HG03175 (cell line): ENCODE measurements at regions not wholly inside any gene's neighbourhood (a gene's known extent, or its start where the extent isn't known, plus 50 kb on each side); places are given as distances from the start of the nearest gene placed in this dataset.
"Not testable (repeated sequence)": the region's sequence is repeated elsewhere in the genome, so short reads cannot be mapped to it uniquely, and the experiment has no call there.

ENCODE experiments used
- ATAC-seq: cut with Tn5 transposase; IDR thresholded peaks from one replicate; pipeline ENCODE4 v1.9.1; 2021; ENCODE audit warnings: mild to moderate bottlenecking, moderate library complexity; ENCODE audit not compliant: unreplicated experiment

DNA sequence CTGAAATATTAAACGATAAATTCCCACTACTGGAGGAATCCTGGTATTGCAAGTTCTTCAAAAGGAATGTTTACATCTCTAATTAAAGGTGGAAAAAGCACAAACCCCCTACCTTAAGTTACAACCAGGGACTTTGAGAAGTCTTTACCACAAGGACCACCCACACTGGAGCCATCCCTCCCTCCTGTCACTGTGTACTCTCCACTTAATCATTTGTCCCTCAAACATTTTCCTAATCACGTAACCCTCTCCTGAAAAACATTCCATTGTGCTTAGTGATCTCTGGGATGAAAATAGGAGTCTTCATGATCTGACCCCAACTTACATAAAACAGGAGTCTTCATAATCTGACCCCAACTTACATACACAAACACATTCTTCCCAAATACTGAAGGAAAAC, 85.7 kb downstream of the SUCLG1 start:
- ATAC-seq: no peak

DNA sequence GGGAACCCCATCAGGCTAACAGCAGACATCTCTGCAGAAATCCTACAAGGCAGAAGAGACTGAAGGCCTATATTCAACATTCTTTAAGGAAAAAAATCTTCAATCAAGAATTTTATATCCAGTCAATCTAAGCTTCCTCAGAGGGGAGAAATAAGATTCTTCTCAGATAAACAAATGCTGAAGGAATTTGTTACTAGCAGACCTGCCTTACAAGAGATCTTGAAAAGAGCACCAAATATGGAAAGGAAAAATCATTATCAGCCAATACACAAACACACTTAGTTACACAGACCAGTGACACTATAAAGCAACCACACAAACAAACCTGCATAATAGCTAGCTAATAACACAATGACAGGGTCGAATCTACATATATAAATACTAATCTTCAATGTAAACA, 96.5 kb downstream of the SUCLG1 start:
- no peak for ATAC-seq

DNA sequence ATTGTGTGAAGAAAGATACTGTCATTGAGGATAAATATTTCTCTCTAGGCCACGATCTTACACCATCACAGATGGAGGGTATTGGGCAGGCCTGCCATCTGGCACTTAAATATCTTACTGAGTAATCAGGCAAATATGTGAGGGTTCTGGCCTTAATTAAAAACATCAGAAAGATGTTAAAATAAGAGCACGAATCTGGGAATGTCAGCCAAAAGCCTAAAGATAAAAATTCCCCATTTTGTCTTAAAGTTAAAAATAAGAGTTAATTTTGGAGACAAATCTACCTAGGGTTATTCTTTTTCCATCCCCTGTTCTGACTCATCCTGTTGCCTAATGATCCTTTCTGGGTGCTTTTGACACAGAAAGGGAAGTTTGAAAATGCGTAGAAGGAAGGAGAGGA, 121.0 kb downstream of the SUCLG1 start:
- no peak for ATAC-seq

DNA sequence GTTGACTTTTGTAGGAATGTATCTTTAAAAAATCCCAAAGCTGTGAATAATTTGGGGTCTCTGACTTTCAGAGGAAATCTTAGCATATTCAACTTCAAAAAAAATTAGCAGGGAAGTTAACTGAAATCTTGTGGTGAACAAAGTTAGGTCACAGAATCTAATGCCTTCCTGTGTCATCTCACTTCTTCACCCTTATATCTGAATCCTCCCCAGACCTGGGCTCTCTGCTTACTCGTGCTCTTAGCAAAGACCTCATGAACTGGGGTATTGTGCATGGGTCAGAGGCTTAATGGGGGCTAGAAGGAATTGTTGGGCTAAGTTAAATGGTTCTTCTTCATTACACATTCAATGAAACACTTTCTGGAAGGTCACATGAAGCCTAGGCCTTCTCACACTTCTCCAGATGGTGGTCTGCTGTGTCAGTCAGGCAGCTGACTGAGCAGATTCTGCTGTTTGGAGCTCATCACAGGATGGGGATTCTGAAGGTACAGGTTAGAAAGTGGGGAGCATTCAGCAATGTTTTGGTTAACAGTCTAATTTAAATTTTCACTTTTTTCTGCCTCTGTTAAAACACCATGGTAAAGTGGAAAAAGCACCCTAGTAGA, 131.3 kb downstream of the SUCLG1 start:
- ATAC-seq: no peak

DNA sequence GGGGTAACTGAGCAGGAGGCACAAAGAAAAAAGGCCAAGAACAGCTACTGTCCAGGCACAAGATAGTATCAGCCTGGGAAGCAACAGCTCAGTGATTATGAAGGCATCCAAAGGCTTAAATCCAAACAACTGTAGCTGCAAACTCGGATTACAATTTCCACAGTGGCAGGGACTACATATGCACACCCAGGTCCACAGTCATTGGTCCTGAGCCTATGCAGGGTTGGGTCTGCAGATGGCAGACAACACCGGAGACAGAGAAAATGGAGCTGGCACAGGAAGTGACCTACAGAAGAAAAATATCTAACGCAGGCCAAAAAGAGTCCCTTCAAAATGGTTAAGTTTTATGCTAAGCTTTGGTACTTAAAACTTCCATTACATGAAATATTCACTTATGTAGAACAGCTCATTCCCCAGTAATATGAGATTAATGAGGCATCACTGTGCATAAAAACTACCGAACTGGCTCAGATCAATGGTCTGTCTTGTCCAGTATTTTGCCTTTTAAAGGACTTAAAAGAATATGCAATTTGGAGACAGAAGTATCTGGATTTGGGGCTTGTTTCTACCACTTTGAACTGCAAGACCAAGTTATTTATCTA, 132.1 kb downstream of the SUCLG1 start:
- ATAC-seq: no peak

DNA sequence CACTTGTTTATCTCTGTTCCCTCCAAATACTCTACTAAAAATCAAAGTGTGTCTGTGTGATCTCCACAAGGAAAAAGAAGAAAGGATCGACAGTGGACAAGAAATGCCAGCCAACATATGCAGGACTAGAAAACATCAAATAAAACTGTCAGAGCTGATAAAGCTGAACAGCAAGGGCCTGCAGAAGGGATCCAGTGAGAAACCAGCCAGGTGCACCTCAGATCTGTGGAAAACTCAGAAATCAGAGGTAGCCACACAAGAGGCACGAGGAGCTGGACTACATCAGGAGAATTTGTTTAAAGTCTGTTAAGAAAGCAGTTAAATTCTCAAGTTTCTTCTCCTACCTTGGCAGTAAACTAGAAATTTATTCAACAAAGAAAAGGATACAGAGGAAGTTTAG, 135.2 kb downstream of the SUCLG1 start:
- ATAC-seq: no peak

DNA sequence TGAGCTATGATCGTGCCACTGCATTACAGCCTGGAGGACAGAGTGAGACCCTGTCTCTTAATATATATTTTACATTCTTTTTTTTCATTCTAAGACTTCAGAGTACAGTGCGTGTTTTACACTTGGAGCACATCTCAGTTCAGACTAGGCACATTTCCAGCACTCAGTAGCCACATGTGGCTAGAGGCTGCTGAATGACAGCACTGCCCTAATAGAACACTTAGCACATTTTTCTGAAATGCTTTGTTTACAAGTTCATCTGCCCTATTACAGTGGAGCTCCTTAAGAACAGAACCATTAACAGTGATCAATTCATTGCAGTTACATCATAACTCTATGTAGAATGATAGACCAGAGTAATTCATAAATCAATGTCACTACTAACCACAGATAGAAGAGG, 138.1 kb downstream of the SUCLG1 start:
- ATAC-seq: no peak

DNA sequence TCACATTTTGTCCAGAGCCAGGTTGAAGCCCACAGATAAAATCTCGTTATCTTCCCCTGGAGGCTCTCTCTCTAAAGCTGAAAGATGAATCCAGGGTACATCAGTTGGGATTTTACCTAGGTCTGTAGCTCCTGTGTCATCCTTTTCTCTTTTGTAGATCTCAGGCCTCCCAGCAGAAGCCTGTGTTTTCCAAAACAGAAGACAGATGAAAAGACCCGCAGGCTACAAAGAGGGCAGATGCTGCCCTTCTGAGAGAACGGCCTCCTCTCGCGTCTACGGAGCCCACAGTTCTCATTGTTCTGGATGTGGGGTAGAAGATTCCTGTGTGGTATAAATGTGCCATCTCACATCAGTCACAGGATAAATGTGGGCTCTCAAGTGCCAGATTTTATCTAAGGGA, 139.5 kb downstream of the SUCLG1 start:
- no peak for ATAC-seq

DNA sequence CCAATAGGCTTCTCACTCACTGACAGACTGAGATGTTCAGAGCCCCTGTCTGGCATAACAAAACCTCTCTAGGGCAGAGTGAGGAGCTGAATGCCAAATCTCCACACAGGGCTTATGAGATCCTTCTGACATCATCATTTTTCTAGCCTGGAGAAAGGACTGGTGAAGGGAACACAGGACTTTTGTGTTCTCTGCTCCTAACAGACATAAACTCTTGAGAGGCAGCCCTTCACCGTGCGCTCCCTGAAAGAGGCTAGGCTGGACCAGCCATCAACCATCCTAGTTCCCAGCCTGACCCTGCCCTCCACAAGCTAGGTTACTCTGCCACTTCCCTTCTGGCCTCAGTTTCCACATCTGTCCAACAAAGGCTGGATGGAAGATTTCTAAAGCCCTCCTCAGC, 141.9 kb downstream of the SUCLG1 start:
- no peak for ATAC-seq

DNA sequence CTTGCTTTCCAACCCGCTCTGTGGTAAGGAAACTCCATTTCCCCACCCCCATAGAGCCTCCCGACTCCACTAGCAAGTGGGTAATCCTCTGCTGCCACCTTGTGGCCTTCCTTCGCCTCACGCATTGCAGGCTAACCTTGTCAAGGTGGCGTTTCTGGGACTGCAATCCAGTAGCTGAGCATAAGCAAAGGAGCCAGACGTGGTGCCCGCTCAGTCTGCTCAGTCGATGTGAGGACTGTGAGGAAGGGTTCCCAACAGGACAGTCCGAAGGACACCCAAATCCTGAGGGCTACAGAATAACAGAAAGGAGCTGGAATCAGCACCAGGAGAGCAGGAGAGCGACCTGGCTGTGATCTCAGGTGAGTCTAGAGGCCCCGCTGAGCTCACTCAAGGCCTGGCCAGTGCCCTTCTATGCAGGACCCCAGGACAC, 144.2 kb downstream of the SUCLG1 start:
- ATAC-seq: peak; percentile 98

DNA sequence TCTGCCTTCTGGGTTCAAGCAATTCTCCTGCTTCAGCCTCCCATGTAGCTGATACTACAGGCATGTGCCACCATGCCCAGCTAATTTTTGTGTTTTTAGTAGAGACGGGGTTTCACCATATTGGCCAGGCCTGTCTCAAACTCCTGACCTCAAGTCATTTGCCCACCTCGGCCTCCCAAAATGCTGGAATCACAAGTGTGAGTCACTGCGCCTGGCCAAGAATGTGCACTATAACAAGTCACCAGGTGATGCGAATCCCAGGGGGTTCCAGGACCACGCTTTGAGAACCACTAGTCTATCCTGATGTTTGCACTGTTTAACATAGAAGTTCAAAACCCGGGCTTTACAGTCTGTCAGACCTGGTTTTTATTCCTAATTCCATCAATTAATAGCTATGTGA, 144.8 kb downstream of the SUCLG1 start:
- ATAC-seq: no peak

DNA sequence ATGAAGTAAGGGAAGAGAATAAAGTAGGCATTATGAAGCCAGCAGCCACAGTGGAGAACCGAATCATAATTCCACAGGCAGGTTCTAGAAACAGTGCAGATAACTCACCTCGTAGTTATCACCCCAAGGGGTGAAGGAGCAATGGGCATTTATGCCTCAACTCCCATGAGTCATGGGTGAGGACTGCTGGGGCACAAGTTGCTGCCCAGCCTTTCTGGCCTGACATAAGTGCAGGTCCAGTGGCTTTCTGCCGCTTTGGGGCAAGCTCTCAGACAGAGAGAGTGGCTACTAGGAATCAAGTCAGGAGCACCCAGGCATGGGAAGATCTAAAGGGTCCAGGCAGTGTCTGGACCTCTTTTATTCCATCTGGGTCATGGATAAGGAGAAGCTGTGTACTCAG, 149.8 kb downstream of the SUCLG1 start:
- no peak for ATAC-seq

DNA sequence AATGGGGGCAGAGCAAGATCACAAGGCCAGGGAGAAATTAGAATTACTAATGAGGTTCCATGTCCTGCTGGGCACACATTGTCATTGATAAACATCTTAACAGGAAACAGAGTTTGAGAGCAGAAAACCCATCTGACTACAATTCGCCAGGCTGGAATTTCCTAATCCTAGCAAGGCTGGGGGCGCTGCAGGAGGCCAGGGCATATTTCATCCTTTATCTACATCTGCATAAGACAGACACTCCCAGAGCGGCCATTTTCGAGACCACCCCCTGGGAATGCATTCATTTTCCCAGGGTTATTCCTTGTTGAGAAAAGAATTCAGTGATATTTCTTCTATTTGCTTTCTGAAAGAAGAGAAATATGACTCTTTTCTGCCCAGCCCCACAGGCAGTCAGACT, 152.7 kb downstream of the SUCLG1 start:
- ATAC-seq: no peak

DNA sequence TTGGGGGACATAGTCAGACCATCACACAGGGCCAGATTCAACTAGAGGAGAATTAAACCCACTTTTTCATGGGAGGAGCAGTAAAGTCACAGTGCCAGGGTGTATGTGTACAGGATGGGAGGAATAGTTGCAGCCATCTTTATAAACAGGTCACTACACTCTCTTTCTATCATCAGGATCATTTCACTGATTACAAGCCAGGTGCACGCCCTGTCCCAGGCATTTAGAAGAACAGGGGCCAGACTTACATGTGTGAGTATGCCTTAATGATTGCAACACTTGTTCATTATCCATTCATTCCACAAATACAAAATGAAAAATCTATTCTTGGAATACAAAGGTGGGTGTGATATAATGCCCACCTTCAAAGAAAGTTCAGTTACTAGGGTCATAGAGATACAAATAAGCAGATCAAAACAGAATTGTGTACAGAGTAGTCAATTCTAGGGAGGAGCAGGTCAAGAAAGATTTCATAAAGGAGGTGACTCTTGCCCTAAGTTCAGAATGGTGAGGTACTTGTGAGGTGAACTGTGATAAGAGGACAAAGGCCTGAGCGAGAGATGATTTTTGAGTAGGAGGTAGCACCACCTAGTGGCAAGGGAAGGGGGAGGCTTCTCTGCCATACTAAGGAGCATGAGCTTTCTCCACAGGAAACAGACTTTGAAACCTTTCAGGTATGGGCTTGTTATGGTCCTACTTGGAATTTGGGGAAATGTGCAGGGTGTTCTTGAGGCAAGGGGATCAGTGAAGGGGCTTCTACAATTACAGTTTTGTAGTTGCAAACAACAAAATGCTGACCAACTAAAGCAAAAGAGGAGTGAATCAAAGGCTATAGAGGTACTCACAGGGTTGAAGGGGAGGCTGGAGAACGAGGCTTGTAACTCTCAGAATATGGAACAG, 156.3 kb downstream of the SUCLG1 start:
- ATAC-seq: peak; percentile 95

DNA sequence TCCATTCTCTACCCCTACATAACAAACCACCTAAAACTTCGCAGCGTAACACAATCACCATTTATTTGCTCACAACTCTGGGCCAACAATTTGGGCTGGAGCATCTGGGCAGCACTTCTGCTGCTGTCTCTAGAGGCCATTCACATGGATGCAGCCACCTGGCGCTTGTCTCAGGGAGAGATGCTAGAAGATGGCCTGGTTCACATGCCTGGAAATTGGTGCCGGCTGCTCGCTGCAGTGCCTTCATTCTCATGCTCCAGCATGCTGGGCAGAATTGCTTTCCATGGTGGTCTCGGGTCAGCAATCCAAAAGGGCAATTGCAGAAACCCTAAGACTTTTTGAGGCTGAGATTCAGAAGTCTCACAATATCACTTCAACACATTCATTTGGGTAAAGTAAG, 157.4 kb downstream of the SUCLG1 start:
- no peak for ATAC-seq

DNA sequence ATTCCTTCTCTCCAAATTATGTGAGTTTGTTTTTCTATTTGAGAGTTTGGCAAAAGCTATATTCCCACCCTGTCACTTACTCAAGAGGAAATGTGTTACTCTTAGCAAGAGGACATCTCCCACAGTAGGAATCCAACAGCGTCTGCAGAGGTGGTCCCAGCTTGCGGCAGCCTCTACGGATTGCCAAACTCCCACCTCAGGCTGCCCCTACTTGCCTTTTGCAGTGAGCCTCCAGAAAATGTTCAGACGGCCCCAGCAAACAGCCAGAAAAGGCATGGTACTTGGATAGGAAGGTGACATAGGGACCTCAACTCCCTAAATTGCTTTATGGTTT, 158.4 kb downstream of the SUCLG1 start:
- no peak for ATAC-seq

DNA sequence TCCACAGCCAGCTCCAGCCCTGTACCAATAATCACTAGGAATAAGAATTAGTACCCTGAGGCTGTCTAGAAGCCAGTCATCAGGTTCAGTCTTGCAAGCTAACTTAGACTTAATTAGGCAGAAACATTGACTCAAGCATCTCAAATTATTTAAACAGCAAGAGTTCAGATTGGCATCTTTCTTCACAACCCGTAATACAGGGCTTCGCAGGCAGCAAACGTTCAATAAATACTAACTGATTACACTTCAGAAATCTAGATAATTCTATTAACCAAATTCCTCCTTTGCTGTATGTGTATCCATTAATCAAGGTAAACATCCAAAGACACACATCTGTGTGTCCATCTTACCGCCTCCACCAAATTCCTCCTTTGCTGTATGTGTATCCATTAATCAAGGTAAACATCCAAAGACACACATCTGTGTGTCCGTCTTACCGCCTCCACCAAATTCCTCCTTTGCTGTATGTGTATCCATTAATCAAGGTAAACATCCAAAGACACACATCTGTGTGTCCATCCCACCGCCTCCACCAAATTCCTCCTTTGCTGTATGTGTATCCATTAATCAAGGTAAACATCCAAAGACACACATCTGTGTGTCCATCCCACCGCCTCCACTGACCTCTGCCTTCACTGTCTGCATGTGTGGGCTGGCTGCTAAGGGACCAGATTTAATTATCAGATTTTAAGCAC, 158.9 kb downstream of the SUCLG1 start:
- not testable (repeated sequence) for ATAC-seq

DNA sequence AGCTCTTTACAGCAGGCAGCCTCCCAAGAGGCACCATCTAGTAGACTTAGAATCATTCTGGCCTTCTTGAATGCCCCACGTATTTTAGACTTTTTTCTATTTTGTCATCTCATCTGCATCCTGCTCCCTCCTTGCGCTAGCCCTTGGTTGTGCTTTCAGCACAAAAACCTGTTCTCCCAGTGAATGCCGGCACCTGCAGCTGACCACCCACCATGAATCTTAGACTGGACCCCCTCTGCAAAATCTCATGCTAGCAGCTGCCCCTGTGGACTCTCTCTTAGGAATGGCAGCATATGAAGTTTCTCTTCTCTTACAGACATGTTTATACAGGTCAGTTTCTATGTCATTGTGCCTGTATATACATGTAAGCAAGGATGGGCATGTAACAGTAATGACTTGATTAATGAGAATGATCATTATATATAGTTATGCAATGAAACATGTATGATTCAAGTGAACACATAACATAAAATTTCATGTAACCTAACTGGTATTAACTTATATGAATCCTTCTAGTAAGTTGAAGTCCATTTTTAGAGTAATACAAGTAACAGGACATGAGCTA, 159.8 kb downstream of the SUCLG1 start:
- no peak for ATAC-seq

DNA sequence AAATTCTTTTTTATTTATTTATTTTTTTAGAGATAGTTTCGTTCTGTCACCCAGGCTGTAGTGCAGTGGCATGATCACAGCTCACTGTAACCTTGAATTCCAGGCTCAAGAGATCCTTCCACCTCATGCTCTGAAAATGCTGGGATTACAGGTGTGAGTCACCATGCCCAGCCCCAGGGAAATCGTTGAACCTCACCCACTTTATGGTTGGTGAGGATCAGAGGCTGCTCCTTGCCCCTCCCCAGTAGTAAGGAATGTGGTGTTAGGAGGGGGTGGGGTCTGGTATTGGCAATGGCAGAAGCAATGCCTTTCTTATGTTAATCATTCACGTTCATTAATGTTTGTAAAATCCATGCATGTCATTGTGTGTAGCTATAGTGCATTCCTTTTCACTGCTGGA, 161.9 kb downstream of the SUCLG1 start:
- no peak for ATAC-seq

DNA sequence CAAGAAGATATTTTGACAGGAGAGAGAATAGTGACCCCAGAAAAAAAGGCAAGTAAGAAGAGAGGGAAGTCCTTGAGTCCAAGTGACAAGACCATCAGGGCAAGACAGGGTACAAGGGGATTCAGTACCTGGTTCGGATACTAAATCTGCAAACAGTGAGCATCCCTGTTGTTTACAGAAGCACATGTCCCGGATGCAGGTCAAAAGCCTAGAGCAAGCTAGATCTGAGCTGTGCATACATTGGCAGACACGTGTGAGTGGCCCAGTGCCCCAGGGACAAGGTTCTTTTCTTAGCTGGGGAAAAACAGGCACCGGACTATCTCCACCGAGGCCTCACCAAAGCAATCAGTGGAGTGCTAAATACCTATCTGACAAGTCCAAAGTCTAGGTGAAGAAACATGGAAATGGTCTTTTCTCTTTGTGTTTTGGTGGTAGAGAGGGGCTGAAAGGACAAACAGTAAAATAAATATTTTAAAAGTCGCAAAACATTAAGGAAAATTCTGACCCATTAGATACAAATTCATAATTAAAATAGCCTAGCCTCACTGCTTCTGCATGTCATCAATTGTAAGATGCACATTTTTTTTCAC, 165.2 kb downstream of the SUCLG1 start:
- ATAC-seq: no peak

DNA sequence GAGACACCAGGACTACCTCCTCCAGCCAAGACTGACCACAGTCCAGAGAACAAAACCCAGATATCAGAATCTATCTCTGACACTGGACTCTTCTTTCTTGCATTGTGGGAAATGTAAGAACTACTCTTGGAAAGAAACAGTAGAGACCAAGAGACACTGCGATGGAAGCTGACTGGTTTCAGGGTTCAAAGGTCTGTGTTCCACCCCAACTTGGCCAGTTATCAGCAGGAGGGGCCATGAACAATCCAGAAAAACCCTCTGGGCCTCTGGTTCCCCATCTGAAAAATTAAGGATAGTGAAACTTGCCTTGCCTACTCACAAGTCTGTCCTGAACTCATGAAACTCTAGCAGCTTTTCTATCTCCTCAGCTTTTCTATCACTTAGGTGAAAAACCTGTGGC, 166.5 kb downstream of the SUCLG1 start:
- no peak for ATAC-seq
